ENCODE measurements at regions not wholly inside any gene's neighbourhood (a gene's known extent, or its start where the extent isn't known, plus 50 kb on each side); places are given as distances from the start of the nearest gene placed in this dataset.

- no peaks in the 10 kb centered on the region for H3K36me3 ChIP-seq
- H3K27ac ChIP-seq = no peak overlapping the region
- no peak for ATAC-seq
- no peak for DNase-seq
- no peaks in the 10 kb centered on the region for H3K4me1 ChIP-seq
- no peak overlapping the region for H3K4me3 ChIP-seq
- H3K27me3 ChIP-seq = peaks cover 0 to 54% (median 18%) of the 10 kb centered on the region in 7 donors
- 0 to 23% methylated on average over 1 of the region's 1 CpG for WGBS, 2 donors
- intact Hi-C loops (cut with DNase I) = loop anchor here in 3 of 10 donors (5.0 to 10.0 kb wide), 2 partner anchors 350 to 353 kb away; no protein-coding TSS in a partner anchor
- TF ChIP-seq CTCF (IDR thresholded peaks at IDR 0.05) = no peak
- peaks cover 0 to 1% (median 0%) of the 10 kb centered on the region in 11 donors for H3K9me3 ChIP-seq
These were observed 369.0 kb downstream of the MATN1 start for GRCh38 chr1:30354410-30354809.

GRCh38 chr1:30353637-30354036 is 369.7 kb downstream of the MATN1 start:
- peak in 7 of 9 donors; percentile 16 to 48 (median 36) for TF ChIP-seq CTCF (IDR thresholded peaks at IDR 0.05)
- Histone ChIP-seq H3K27me3 (peaks cover 0 to 47% (median 17%) of the 10 kb centered on the region in 7 donors), H3K4me1 (no peaks in the 10 kb centered on the region), H3K36me3 (no peaks in the 10 kb centered on the region), H3K9me3 (peaks cover 0 to 7% (median 0%) of the 10 kb centered on the region in 11 donors), H3K4me3 (no peak overlapping the region), H3K27ac (no peak overlapping the region)
- ATAC-seq (peak in 1 of 8 donors; percentile 59), DNase-seq (no peak)
- intact Hi-C loops (cut with DNase I) = loop anchor here in 3 of 10 donors (5.0 to 10.0 kb wide), 2 partner anchors 351 to 354 kb away; no protein-coding TSS in a partner anchor

- peaks cover 0 to 28% (median 0%) of the 10 kb centered on the region in 11 donors for H3K9me3 ChIP-seq
- no peaks in the 10 kb centered on the region for H3K4me1 ChIP-seq
- peaks cover 0 to 61% (median 44%) of the 10 kb centered on the region in 7 donors for H3K27me3 ChIP-seq
- no peak for TF ChIP-seq CTCF (IDR thresholded peaks at IDR 0.05)
- H3K36me3 ChIP-seq = no peaks in the 10 kb centered on the region
- intact Hi-C loops (cut with DNase I) = no loop called here
- no peak overlapping the region for H3K4me3 ChIP-seq
- ATAC-seq (no peak), DNase-seq (no peak)
- WGBS, 2 donors = 86 to 87% methylated on average over 2 of the region's 2 CpGs
- H3K27ac ChIP-seq = no peak overlapping the region
These were observed 375.2 kb downstream of the MATN1 start for GRCh38 chr1:30348147-30348546.

GRCh38 chr1:30345491-30346130 is 377.8 kb downstream of the MATN1 start:
- Histone ChIP-seq H3K36me3 (no peaks in the 10 kb centered on the region), H3K4me1 (no peaks in the 10 kb centered on the region), H3K9me3 (peaks cover 0 to 28% (median 0%) of the 10 kb centered on the region in 11 donors), H3K27me3 (peaks cover 0 to 70% (median 61%) of the 10 kb centered on the region in 7 donors), H3K27ac (no peak overlapping the region), H3K4me3 (no peak overlapping the region)
- DNase-seq (no peak), ATAC-seq (no peak)
- intact Hi-C loops (cut with DNase I) = no loop called here
- 73 to 78% methylated on average over 4 of the region's 4 CpGs for WGBS, 2 donors
- TF ChIP-seq CTCF (IDR thresholded peaks at IDR 0.05) = no peak

All from heart right ventricle (tissue), 16 donors.